SK-N-MC (cell line): ENCODE measurements at regions not wholly inside any gene's neighbourhood (a gene's known extent, or its start where the extent isn't known, plus 50 kb on each side); places are given as distances from the start of the nearest gene placed in this dataset.

Experiments
- EZH2 ChIP-seq: fragments of 200-600 bp; sonication (generic); IDR thresholded peaks from one replicate; pipeline ENCODE4 v1.6.1; 2017; ENCODE audit warnings: antibody characterized with exemption
- POLR2AphosphoS5 ChIP-seq: IDR thresholded peaks from 2 replicates; pipeline ENCODE4 v1.6.1; 2012; ENCODE audit warnings: mild to moderate bottlenecking, low read depth, low read length, borderline replicate concordance

GRCh38 chr6:74415056-74415455 is 719.1 kb downstream of the CD109 start:
- TF ChIP-seq EZH2: no peak
- TF ChIP-seq POLR2AphosphoS5: no peak; the same call in 1 of the 2 replicates
